GM12864 (cell line): ENCODE measurements at regions not wholly inside any gene's neighbourhood (a gene's known extent, or its start where the extent isn't known, plus 50 kb on each side); places are given as distances from the start of the nearest gene placed in this dataset.

Experiments
- DNase-seq: peaks from one replicate; pipeline ENCODE4 v3.0.0-alpha.2; 2011; ENCODE audit warnings: low read depth
- H3K4me3 ChIP-seq: 2 replicates; pipeline ENCODE4 v1.5.1; 2011; ENCODE audit warnings: mild to moderate bottlenecking, low read depth, low read length, control low read depth
- TF ChIP-seq, protein P1 (sequence below): IDR thresholded peaks from 2 replicates; pipeline ENCODE4 v1.5.1; 2011; ENCODE audit warnings: low read depth, mild to moderate bottlenecking, moderate library complexity, low read length, control low read depth, inconsistent platforms; ENCODE audit errors: missing control alignments

DNA sequence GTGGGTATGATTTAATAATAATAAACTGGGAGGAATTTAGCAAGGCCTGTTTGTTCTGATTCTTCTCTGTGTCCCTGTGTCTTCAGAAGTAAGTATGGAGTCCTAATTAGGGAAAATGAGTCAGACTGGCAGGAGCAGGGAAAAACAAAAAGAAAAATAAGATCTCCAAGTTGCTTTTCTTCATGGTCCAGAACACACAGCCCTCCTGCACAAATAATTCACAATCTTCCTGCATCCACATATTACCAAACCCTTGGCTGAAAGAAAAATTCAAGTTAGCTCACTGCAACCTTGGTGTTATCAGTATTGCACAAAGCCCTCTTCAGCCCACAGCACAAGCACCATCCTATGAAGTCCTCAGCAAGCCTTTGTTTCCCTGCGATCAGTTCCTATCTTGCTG, 142.0 kb upstream of the LAMA2 start:
- no peak overlapping the region for H3K4me3 ChIP-seq
- TF ChIP-seq, protein P1, sequence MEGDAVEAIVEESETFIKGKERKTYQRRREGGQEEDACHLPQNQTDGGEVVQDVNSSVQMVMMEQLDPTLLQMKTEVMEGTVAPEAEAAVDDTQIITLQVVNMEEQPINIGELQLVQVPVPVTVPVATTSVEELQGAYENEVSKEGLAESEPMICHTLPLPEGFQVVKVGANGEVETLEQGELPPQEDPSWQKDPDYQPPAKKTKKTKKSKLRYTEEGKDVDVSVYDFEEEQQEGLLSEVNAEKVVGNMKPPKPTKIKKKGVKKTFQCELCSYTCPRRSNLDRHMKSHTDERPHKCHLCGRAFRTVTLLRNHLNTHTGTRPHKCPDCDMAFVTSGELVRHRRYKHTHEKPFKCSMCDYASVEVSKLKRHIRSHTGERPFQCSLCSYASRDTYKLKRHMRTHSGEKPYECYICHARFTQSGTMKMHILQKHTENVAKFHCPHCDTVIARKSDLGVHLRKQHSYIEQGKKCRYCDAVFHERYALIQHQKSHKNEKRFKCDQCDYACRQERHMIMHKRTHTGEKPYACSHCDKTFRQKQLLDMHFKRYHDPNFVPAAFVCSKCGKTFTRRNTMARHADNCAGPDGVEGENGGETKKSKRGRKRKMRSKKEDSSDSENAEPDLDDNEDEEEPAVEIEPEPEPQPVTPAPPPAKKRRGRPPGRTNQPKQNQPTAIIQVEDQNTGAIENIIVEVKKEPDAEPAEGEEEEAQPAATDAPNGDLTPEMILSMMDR, result no peak
- DNase-seq, result no peak

DNA sequence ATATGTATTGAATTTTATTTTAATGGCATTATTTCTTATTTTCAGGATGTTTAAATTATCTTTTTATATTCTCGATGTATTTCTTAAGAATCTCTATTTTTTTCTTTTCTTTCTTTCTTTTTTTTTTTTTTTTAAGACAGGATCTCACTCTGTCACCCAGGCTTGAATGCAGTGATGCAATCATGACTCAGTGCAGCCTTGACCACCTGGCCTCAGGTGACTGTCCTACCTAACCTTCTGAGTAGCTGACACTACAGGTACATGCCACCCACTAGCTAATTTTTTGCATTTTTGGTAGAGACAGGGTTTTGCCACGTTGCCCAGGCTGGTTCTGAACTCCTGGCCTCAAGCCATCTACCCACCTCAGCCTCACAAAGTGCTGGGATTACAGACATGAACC, 143.8 kb upstream of the LAMA2 start:
- DNase-seq, result no peak
- no peak overlapping the region for H3K4me3 ChIP-seq
- TF ChIP-seq, protein P1, result no peak

DNA sequence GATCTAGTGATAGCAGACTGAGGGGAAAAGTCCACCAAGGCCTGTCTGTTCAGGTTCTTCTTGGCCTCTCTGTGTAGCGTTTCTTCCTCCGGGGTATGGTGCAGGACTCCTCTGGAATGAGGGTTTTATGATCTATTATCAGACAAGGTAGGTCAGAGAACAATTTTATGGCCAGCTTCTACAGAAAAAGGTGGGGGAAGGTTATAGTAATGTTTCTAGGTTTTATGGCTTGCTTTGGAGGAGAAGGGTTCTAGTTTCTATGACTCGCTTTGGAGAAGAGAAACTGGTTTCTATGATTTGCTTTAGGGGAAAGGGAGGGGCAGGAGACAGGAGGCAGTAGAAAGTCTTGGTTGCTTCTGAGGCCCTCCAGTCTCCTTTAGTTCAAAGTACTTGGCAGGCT, 144.8 kb upstream of the LAMA2 start:
- no peak overlapping the region for H3K4me3 ChIP-seq
- no peak for DNase-seq
- TF ChIP-seq, protein P1, result no peak

DNA sequence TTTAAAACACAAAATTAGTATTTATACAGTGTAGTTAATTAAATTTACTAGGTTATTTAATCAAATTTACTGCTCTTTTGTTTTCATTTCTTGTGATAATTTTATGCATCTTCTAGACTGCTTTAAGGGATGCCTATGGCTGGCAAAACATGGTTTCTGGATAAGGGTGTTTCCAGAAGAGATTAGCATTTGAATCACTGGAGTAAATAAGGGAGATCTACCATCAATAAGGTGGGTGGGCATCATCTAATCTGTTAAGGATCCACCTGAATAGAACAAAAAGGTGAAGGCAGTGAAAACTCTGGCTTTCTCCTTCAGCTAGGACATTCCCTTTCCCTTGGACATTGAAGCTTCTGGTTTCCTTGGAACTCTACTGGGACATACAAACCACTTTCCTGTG, 146.2 kb upstream of the LAMA2 start:
- DNase-seq, result no peak
- TF ChIP-seq, protein P1, result no peak
- no peak overlapping the region for H3K4me3 ChIP-seq

DNA sequence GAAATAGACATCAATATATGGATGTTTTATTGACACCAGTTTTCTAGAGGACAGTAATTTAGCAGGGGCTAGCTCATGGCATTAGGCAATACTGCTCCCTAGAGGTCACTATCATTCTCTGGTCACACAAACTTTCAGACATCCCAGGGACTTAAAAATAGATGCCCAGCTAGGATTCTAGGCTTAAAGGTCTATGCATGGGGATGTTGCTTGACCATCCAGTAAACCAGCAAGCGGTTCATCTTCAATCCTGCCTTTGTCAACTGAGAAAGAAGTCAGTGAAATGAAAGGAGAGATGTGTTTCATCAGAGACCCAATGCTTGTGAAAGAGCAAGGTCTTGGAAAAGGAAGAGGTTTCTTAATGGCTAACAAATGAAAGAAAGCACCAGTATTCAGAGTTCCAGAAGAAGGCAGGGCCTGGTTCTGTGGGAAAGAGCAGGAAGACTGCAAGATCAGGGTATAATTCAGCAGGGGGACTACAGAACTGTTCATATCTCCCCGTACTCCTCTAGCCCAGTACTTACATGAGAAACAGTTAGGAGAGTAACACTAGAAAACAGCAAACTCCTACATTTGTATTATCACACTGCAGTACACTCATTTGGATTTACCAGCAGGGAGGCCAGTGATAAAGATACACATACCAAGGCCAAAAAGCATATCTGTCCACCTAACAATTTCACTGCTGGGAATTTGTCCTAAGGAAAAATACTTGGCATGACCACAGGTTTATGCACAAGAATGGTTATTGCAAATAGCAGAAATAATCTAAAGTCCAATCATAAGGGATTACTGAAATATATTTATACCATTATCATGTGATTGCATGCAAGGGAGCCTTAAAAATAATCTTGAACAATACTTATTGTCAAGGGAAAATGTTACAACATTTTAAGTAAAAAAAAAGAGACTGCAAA, 151.4 kb upstream of the LAMA2 start:
- DNase-seq, result no peak
- TF ChIP-seq, protein P1, result peak; percentile 55
- no peak overlapping the region for H3K4me3 ChIP-seq

DNA sequence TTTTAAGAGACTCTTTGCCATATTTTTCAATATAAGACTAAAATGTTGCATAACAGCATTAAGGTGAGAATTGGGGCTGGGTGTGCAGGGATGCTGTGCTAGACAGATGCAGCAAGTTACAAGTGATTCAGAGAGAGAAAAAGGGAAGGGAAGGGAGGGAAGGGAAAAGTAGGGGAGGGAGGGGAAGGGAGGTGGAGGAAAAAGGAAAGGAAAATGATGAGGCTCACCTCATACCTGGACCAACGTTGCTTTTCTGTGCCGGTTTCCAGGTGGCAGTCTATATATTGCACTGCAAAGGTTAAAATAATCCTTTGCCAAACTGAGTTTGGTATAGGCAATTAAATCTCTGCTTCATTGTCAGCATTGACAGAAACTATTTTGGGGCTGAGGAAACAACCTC, 155.4 kb upstream of the LAMA2 start:
- no peak for DNase-seq
- no peak overlapping the region for H3K4me3 ChIP-seq
- TF ChIP-seq, protein P1, result no peak
